ENCODE measurements at regions not wholly inside any gene's neighbourhood (a gene's known extent, or its start where the extent isn't known, plus 50 kb on each side); places are given as distances from the start of the nearest gene placed in this dataset.

DNA sequence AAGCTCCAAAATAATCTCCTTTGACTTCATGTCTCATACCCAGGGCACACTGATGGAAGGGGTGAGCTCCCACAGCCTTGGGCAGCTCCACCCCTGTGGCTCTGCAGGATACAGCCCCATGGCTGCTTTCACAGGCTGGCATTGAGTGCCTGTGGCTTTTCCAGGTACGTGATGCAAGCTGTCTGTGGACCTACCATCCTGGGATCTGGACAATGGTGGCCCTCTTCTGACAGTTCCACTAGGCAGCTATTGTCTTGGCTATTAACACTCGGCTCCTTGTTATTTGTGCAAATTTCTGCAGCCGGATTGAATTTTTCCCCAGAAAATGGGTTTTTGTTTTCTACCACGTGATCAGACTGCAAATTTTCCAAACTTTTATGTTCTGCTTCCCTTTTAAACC lies 634.2 kb downstream of the TSN start:
- no peak for DNase-seq (ENCODE audit: low read depth in 2 of 2)

GRCh38 chr2:122390406-122390805 lies 635.0 kb downstream of the TSN start:
- DNase-seq (ENCODE audit: low read depth in 2 of 2): no peak

GRCh38 chr2:122391726-122392125 lies 636.3 kb downstream of the TSN start:
- DNase-seq (ENCODE audit: low read depth in 2 of 2): no peak

DNA sequence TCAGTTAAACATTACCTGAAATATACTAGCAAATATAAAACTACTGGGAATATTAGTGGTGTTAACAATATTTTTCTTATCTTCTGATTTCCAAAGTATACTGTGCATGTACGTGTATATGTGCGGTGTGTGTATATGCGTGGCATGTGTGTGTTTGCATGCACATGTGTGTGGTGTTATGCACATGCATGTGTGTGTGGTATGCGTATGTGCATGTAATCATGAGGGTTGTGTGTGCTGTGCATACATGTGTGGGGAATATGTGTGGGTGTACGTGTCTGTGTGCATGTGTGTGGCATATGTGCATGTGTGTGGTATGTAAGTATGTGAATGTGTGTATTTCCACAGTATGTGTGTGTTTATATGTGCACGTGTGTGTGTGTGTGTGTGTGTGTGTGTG lies 640.2 kb downstream of the TSN start:
- DNase-seq (ENCODE audit: low read depth in 2 of 2): no peak

GRCh38 chr2:122411231-122411630 lies 655.8 kb downstream of the TSN start:
- no peak for DNase-seq (ENCODE audit: low read depth in 2 of 2)

DNA sequence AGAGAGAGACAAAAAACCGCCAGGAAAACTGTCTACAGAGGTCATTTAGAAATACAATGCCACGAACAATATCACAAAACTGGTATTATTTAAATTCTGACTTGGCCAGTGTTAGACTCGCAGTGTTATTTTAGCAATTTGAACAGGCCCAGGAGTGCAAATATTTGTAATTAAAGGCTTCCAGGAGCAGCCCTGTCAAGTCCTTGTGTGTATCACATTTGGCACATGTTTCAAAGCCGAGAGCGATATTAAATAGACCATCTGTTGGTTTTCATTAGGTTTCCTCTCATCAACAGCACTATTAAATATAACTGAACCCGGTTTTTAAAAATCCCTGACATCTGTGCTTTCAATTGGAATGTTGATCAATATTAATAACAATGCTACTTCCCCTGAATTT lies 656.9 kb downstream of the TSN start:
- DNase-seq (ENCODE audit: low read depth in 2 of 2): no peak

DNA sequence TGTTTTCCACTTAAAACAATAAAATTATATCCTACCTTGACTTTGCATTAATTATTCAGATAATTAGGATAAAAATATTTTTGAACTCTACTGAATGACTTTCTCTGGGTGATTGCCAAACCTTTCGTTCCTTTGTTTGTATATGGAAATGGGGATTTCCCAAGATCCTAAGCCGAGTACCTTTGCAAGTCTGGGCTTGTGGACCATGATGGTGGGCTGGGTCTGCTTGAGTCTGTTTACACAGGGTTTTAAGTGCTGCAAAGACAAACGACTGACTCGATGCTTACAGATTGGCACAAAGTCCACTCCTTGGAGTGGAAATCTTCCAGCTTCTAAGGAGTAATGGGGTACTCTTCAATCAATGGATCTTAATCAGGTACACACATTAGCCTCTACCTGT lies 659.5 kb downstream of the TSN start:
- DNase-seq (ENCODE audit: low read depth in 2 of 2): no peak

- DNase-seq (ENCODE audit: low read depth in 2 of 2): no peak
These were observed 661.7 kb downstream of the TSN start for GRCh38 chr2:122417114-122417513.

- no peak for DNase-seq (ENCODE audit: low read depth in 2 of 2)
These were observed 666.3 kb downstream of the TSN start for GRCh38 chr2:122421775-122422174.

GRCh38 chr2:122422384-122422991 lies 667.0 kb downstream of the TSN start:
- no peak for DNase-seq (ENCODE audit: low read depth in 2 of 2)

DNA sequence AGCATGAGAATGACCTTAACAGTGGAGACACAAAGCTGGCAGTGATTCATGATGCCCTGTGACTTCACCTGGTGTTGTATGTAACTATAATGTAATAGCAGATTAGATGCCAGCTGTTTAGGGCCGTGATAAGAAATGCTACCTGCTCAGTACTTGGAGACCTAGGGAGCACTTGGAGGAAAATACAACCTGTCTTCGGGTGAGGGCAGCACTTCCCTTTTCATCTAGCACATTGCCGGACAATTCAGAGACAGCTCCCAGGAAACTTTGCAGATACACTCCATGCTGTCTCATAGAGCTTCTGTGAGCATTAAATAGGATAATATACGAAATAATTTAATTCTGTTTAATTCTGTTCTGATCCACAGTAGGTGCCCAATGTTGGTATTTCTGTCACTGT lies 668.5 kb downstream of the TSN start:
- DNase-seq (ENCODE audit: low read depth in 2 of 2): no peak

- DNase-seq (ENCODE audit: low read depth in 2 of 2): no peak
These were observed 677.8 kb downstream of the TSN start for GRCh38 chr2:122433123-122433754.

DNA sequence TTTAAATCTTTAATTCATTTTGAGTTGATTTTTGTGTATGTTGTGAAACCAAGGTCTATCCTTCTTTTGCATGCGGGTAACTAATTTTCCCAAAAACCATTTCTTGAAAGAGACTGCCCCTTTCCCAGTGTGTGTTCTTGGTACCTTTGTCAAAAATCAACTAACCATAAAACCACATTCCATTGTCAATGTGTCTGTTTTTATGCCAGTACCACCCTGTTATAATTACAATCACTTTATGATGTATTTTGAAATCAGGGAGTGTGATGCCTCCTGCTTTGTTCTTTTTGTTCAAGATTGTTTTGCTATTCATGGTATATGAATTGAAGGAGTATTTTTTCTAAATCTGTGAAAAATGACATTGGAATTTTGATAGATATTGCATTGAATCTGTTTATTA lies 689.6 kb downstream of the TSN start:
- DNase-seq (ENCODE audit: low read depth in 2 of 2): no peak

- no peak for DNase-seq (ENCODE audit: low read depth in 2 of 2)
These were observed 691.3 kb downstream of the TSN start for GRCh38 chr2:122446761-122447160.

- no peak for DNase-seq (ENCODE audit: low read depth in 2 of 2)
These were observed 691.8 kb downstream of the TSN start for GRCh38 chr2:122447237-122447636.

GRCh38 chr2:122451040-122451439 lies 695.6 kb downstream of the TSN start:
- no peak for DNase-seq (ENCODE audit: low read depth in 2 of 2)

- no peak for DNase-seq (ENCODE audit: low read depth in 2 of 2)
These were observed 696.2 kb downstream of the TSN start for GRCh38 chr2:122451697-122452096.

DNA sequence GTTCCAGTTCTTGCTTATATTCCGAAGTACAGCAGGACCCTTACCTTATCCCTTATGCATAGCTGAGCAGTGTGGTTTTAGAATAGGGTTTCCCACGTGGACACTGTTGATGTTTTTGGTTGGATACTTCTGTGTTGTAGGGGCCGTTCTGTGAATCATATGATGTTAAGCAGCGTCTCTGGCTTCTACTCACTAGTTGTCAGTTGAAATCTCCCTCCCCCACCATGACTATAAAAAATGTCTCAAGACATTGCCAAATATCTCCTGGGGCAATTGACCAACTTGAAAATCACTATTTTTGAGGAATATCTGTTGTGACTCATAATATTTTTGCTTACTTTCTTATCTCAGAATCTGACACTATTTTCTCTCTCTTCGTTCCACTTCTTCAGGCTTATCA lies 713.7 kb downstream of the TSN start:
- no peak for DNase-seq (ENCODE audit: low read depth in 2 of 2)

DNA sequence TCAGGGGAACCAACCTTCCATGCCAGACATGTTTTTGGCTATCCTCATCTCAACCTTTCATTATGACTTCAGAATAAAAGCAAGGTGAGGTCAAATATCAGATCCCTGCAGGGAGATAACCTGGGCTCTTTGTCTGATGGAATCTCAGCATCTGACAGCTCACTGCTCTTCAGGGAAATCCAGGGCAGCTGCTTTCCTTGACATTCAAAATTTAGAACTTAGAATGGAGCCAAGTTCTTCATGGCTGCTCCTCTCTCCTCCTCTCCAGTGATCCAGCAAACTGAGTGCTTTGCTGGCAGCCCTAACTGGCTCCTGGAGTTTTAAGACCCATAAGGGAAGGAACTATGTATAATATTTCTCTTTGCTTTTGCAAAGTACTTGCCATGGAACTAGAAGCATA lies 716.3 kb downstream of the TSN start:
- DNase-seq (ENCODE audit: low read depth in 2 of 2): no peak

DNA sequence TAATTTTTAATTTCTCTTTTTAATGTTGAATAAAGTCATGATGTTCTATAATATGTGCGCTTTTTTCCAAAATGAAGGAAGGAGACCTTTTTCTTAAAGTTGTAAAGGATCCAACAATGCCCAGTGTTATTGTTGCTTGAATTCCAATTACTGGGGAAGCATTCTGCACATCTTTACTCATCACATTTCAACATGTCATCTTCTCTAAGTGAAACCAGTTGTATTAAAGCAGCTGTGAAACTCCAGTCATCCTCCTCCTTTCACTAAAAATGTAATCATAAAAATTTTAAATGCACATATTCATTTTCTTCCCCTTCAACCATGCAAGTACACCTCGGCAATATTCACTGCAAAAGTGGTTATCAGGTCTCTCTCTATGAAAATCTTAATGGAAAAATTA lies 722.7 kb downstream of the TSN start:
- no peak for DNase-seq (ENCODE audit: low read depth in 2 of 2)

DNA sequence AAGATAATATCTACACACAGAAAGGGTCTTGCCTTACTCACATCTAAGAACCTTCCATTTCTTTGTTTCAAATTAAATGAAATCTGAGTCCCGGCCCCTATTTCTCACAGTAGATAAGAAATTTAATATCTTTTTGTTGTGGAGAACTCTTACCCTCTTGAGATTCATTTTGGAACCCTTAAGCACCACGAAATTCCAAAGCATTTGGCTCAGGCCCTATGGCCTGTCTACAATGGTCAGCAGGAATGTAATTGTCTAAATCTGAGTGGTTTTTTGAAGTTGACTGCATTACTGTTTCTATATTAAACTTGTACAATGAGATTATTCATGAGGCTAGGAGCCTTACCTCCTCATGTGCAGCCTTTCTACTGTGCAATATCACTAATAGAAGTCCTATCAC lies 723.3 kb downstream of the TSN start:
- DNase-seq (ENCODE audit: low read depth in 2 of 2): no peak

GRCh38 chr2:122480501-122481243 lies 725.2 kb downstream of the TSN start:
- DNase-seq (ENCODE audit: low read depth in 2 of 2): no peak

GRCh38 chr2:122481244-122481622 lies 725.8 kb downstream of the TSN start:
- no peak for DNase-seq (ENCODE audit: low read depth in 2 of 2)
